ENCODE measurements at regions not wholly inside any gene's neighbourhood (a gene's known extent, or its start where the extent isn't known, plus 50 kb on each side); places are given as distances from the start of the nearest gene placed in this dataset.

GRCh38 chr3:165641569-165642310 lies 195.5 kb downstream of the BCHE start:
- Histone ChIP-seq H3K79me2 (ENCODE audit: low read length) (no peaks in the 10 kb centered on the region), H3K9me2 (replicated peaks; ENCODE audit: insufficient read depth, low read length) (no peaks in the 10 kb centered on the region), H3K27me3 (replicated peaks; ENCODE audit: insufficient read depth, low read length) (no peaks in the 10 kb centered on the region), H3F3A (ENCODE audit: insufficient read depth, low read length) (no peaks in the 10 kb centered on the region), H2AFZ (ENCODE audit: low read length) (no peak overlapping the region), H3K9me3 (replicated peaks; ENCODE audit: insufficient read depth, low read length) (no peaks in the 10 kb centered on the region), H3K4me2 (ENCODE audit: low read depth, low read length) (no peak overlapping the region), H3K4me1 (ENCODE audit: low read length) (no peaks in the 10 kb centered on the region), H4K20me1 (ENCODE audit: insufficient read depth, low read length) (no peaks in the 10 kb centered on the region), H3K4me3 (ENCODE audit: low read length) (no peak overlapping the region), H3K36me3 (replicated peaks; ENCODE audit: insufficient read depth, low read length) (no peaks in the 10 kb centered on the region), H3K27ac (ENCODE audit: low read length) (no peak overlapping the region), H3K9ac (ENCODE audit: low read length) (no peak overlapping the region)
- TF ChIP-seq EZH2phosphoT487 (IDR thresholded peaks at IDR 0.05; ENCODE audit: low read length) (no peak), CTCF (IDR thresholded peaks at IDR 0.05; ENCODE audit: low read length) (no peak), EZH2 (optimal IDR thresholded peaks at IDR 0.05; ENCODE audit: low read depth, low read length) (no peak)
- no peak for DNase-seq

- Histone ChIP-seq H4K20me1 (ENCODE audit: insufficient read depth, low read length) (no peaks in the 10 kb centered on the region), H3K36me3 (replicated peaks; ENCODE audit: insufficient read depth, low read length) (no peaks in the 10 kb centered on the region), H3K4me2 (ENCODE audit: low read depth, low read length) (no peak overlapping the region), H3F3A (ENCODE audit: insufficient read depth, low read length) (no peaks in the 10 kb centered on the region), H3K27ac (ENCODE audit: low read length) (no peak overlapping the region), H3K27me3 (replicated peaks; ENCODE audit: insufficient read depth, low read length) (no peaks in the 10 kb centered on the region), H3K9me3 (replicated peaks; ENCODE audit: insufficient read depth, low read length) (no peaks in the 10 kb centered on the region), H3K79me2 (ENCODE audit: low read length) (no peaks in the 10 kb centered on the region), H2AFZ (ENCODE audit: low read length) (no peak overlapping the region), H3K9ac (ENCODE audit: low read length) (no peak overlapping the region), H3K4me1 (ENCODE audit: low read length) (no peaks in the 10 kb centered on the region), H3K4me3 (ENCODE audit: low read length) (no peak overlapping the region), H3K9me2 (replicated peaks; ENCODE audit: insufficient read depth, low read length) (no peaks in the 10 kb centered on the region)
- TF ChIP-seq EZH2 (optimal IDR thresholded peaks at IDR 0.05; ENCODE audit: low read depth, low read length) (no peak), CTCF (IDR thresholded peaks at IDR 0.05; ENCODE audit: low read length) (no peak), EZH2phosphoT487 (IDR thresholded peaks at IDR 0.05; ENCODE audit: low read length) (no peak)
- no peak for DNase-seq
Measured at GRCh38 chr3:165640970-165641369, 196.3 kb downstream of the BCHE start.

- Histone ChIP-seq H3K36me3 (replicated peaks; ENCODE audit: insufficient read depth, low read length) (no peaks in the 10 kb centered on the region), H3K79me2 (ENCODE audit: low read length) (no peaks in the 10 kb centered on the region), H3K4me3 (ENCODE audit: low read length) (no peak overlapping the region), H3K4me1 (ENCODE audit: low read length) (no peaks in the 10 kb centered on the region), H4K20me1 (ENCODE audit: insufficient read depth, low read length) (no peaks in the 10 kb centered on the region), H3K27ac (ENCODE audit: low read length) (no peak overlapping the region), H3K27me3 (replicated peaks; ENCODE audit: insufficient read depth, low read length) (no peaks in the 10 kb centered on the region), H3K9me3 (replicated peaks; ENCODE audit: insufficient read depth, low read length) (no peaks in the 10 kb centered on the region), H3K9ac (ENCODE audit: low read length) (no peak overlapping the region), H2AFZ (ENCODE audit: low read length) (no peak overlapping the region), H3F3A (ENCODE audit: insufficient read depth, low read length) (no peaks in the 10 kb centered on the region), H3K9me2 (replicated peaks; ENCODE audit: insufficient read depth, low read length) (no peaks in the 10 kb centered on the region), H3K4me2 (ENCODE audit: low read depth, low read length) (no peak overlapping the region)
- TF ChIP-seq EZH2 (optimal IDR thresholded peaks at IDR 0.05; ENCODE audit: low read depth, low read length): no peak
- TF ChIP-seq CTCF (IDR thresholded peaks at IDR 0.05; ENCODE audit: low read length): no peak
- TF ChIP-seq EZH2phosphoT487 (IDR thresholded peaks at IDR 0.05; ENCODE audit: low read length): no peak
- no peak for DNase-seq
Measured at GRCh38 chr3:165640031-165640430, 197.2 kb downstream of the BCHE start.

Measured in MM.1S (cell line).